Activated CD8-positive, alpha-beta memory T cell treated with anti-CD3 and anti-CD28 coated beads, Interleukin-2, amount 50 U/mL, for 1 hour (primary cell): ENCODE measurements at regions not wholly inside any gene's neighbourhood (a gene's known extent, or its start where the extent isn't known, plus 50 kb on each side); places are given as distances from the start of the nearest gene placed in this dataset.
"Not testable (repeated sequence)": the region's sequence is repeated elsewhere in the genome, so short reads cannot be mapped to it uniquely, and the experiment has no call there.

Experiments used
- DNase-seq: peaks from one replicate; pipeline ENCODE4 v3.0.0-alpha.2; 2020; ENCODE audit errors: extremely low read depth

DNA sequence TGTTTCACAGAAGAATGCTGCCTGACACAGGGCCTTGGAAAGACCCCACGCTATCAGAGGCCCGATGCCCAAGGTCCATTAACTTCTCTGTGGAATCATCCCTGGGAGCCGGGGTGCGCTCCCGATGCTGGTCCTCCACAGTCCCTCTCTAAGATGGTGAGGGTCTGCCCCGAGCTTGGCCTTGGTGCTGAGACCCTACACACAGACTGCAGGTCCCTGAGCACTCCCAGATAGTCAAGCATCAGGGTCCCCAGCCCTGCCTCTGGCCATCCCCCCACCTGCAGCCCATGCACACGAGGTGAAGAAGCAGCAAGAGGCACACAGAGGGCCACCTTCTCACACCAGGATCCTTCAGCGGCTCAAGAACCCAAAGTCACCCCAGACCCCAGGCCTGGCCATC, 263.3 kb downstream of the MYCN start:
- no peak for DNase-seq

GRCh38 chr2:16203069-16203468, 262.7 kb downstream of the MYCN start:
- no peak for DNase-seq

DNA sequence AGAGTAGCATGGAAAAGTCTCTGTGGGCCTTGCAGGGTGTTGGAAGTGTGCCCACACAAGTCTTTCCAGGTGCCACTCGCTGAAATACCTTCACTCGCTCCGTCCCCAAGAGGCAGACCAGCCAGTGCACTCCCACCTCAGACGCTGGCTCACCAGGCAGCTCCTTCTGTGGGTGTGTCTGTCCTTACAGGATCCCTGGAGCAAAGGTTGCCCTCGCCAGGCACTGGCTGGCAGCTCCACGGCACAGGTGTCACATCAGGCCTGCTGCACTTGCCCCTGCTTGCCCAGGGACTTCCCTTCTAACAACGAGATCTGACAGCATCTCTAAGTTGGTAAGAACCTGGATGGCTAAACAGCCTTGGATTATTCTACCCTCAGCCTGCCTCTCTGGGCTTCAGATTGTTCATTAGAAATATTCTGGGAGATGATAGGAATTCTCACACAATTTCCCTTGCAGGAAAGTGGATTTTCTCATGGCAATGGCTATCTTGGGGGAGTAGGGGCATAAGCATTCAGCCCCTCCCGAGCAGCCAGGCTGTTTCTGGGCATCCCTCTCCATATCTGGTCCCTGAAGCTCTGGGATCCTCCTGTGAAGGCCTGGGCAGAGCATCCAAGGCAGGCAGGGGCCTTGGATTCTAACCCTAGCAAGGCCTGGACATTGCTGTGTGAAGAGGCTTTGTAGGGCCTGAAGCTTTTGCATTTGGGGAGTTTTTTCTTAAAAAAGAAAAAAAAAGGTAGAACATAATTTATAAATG, 262.1 kb downstream of the MYCN start:
- no peak for DNase-seq

DNA sequence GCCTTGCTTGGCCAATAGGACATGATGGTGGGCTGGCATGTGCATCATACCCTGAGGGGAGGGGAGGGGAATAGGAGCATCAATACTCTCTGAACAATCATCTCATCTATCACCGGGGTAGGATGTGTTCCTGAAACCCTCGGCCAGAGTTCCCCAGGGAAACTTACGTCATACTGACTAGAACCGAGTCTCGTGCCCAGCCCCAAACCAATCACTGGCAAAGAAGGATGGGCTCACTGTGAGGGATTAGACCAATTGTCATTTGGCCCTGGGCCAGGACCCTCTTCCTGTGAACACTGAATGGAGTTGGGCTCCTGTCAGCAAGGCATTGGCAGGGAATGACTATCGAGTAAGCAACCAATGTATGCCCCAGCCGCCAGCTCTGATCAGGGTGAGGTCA, 261.5 kb downstream of the MYCN start:
- DNase-seq = no peak

GRCh38 chr2:16200554-16201193, 260.3 kb downstream of the MYCN start:
- DNase-seq = no peak

- no peak for DNase-seq
Measured at GRCh38 chr2:16199882-16200553, 259.7 kb downstream of the MYCN start.

GRCh38 chr2:16199241-16199640, 258.9 kb downstream of the MYCN start:
- not testable (repeated sequence) for DNase-seq

- DNase-seq = no peak
Measured at GRCh38 chr2:16198166-16198912, 258.0 kb downstream of the MYCN start.

- DNase-seq = no peak
Measured at GRCh38 chr2:16197504-16198147, 257.3 kb downstream of the MYCN start.

DNA sequence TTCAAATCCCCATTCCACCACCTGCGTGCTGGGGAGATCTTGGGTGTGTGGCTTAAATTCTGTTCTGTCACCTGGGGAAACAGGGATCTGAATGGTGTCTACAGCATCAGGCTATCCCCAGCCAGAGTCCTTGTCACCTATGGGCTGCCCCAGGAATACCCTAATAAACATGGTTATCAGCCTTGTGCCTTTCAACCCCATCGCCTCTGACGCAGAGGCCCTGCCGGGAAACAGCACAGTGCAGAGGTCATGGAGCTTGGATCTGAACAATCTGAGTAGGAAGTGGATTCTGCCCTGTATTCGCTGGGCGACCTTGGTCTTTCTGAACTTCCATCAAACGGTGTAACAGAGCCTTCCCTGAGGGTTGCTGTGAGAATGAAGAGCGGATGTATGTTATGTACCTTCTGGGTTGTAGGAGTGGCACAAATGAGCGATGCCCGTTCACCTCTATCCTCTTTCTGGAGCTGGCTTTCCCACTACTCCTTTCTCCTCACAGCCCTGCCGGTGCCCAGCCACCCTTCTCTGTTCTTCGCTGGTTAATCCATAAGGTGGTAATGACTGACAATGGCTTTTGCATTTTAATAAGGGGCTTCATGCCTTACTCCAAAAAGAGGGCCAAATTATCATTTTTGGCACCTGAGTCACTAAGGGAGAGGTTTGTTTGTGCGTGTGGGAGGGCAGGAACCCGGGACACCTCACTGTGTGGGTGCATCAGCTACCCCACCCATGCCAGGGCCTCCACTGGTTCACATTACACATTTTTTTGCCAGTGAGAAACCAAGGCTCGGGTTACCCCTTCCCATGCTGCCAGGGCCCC, 256.5 kb downstream of the MYCN start:
- no peak for DNase-seq

DNA sequence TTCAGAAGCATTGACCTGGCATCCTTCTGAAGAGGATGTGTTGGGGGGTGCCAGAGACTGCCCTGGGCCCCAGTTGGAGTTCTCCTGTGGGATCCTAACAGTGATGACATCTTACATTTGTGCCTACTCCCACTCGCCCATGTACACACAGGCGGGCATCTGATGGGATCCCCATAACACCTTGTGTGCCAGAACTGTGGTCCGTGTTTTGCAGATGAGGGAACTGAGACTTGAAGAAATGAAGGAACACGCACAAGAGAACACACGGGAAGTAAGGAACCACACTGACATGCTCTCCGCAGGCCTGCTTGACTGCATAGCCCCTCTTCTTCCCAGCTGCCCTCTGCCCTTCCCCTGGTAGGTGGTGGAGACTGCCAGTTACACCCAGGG, 255.3 kb downstream of the MYCN start:
- no peak for DNase-seq

- DNase-seq = no peak
Measured at GRCh38 chr2:16194931-16195680, 254.8 kb downstream of the MYCN start.

DNA sequence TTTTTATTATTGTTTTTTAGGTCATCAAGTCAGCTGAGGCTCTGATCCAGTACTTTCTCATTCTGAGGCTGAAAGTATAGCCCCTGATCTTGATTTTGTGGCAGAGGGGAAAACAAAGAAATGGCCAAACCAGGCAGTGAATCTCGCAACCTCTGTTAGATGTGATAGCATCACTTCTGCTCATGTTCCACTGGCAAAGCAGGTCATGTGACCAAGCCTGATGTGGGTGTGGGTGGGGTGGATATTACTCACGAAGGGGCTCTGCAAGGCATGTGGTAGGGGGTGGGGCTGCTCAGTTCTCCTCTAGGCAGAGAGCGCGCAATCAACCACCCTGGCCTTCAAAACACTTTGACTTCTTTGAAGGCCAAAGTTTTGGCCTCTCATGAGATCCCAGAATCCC, 254.2 kb downstream of the MYCN start:
- no peak for DNase-seq

GRCh38 chr2:16194096-16194390, 253.7 kb downstream of the MYCN start:
- DNase-seq = no peak

DNA sequence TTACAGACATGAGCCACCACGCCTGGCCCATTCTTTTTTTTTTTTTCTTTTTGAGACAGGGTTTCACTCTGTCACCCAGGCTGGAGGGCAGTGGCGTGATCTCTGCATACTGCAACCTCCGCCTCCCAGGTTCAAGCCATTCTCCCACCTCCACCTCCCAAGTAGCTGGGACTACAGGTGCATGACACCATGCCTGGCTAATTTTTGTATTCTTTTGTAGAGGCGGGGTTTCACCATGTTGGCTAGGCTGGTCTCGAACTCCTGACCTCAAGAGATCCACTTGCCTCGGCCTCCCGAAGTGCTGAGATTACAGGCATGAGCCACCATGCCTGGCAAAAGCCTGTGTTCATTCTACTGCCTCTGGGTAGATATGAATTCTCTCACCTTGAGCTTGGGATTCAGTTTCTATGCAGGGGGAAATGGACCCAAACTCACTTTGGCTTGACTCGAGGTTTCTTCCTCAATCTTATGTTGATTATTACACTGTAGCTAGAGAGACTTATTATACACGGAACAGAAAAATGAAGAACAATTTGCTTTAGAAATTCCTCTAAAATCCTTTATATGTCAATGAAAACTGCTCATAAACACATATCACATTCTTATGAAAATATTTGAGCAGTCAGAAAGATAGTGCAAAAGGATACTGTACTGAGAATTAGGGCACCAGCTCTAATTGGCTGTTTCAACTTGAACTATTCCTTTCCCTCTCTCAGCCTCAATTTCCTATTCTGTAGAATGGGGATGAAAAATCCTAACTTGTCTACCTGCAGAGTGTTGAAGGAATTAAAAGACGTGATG, 252.3 kb downstream of the MYCN start:
- no peak for DNase-seq

- no peak for DNase-seq
Measured at GRCh38 chr2:16191431-16192200, 251.3 kb downstream of the MYCN start.

- no peak for DNase-seq
Measured at GRCh38 chr2:16190446-16191270, 250.3 kb downstream of the MYCN start.

- no peak for DNase-seq
Measured at GRCh38 chr2:16189836-16190160, 249.4 kb downstream of the MYCN start.
